HEK293 (cell line): ENCODE measurements at regions not wholly inside any gene's neighbourhood (a gene's known extent, or its start where the extent isn't known, plus 50 kb on each side); places are given as distances from the start of the nearest gene placed in this dataset.
A peak's percentile ranks its signal among the peaks of the same experiment; 100 is the strongest.

Source experiments
- CTCF ChIA-PET: fragments of 350-600 bp; formaldehyde crosslinking; extraction: SDS; loops from one replicate; lab custom pipeline; 2021; ENCODE audit warnings: antibody characterized with exemption; lab: Yijun Ruan, JAX
- POLR2A ChIA-PET: fragments of 300-600 bp; formaldehyde crosslinking; extraction: SDS; loops from one replicate; lab custom pipeline; 2020; ENCODE audit warnings: antibody characterized with exemption, inconsistent platforms; lab: Yijun Ruan, JAX
- H3K27ac ChIP-seq: fragments of 200-500 bp; sonication (Bioruptor generic); 2 replicates; pipeline ENCODE4 v1.5.1; 2014; ENCODE audit warnings: low read depth, low read length, control low read depth, inconsistent platforms; ENCODE audit errors: extremely low read depth
- H3K36me3 ChIP-seq, 2 experiments: fragments of 200-500 bp in 1 of 2; sonication (Bioruptor generic) in 1 of 2; 1 replicate in 1 of 2; 2 replicates in 1 of 2; pipeline ENCODE4 v1.5.1; 2014 to 2017; ENCODE audit warnings: inconsistent platforms in 2 of 2, low read length in 2 of 2; ENCODE audit not compliant: control insufficient read depth in 2 of 2, insufficient read depth in 1 of 2
- H3K4me1 ChIP-seq: fragments of 200-500 bp; sonication (Bioruptor generic); 2 replicates; pipeline ENCODE4 v1.5.1; 2014; ENCODE audit warnings: mild to moderate bottlenecking, low read length, inconsistent platforms; ENCODE audit not compliant: control insufficient read depth, insufficient read depth
- H3K4me3 ChIP-seq: 2 replicates; pipeline ENCODE4 v1.5.1; 2011; ENCODE audit warnings: low read depth, mild to moderate bottlenecking, control low read depth, low read length, moderate library complexity
- H3K9me3 ChIP-seq: fragments of 200-500 bp; sonication (Bioruptor generic); 2 replicates; pipeline ENCODE4 v1.5.1; 2014; ENCODE audit warnings: low read depth, low read length, inconsistent platforms; ENCODE audit not compliant: control insufficient read depth, insufficient read depth
- GLI4 ChIP-seq: fragments of 450-650 bp; formaldehyde crosslinking; IDR thresholded peaks from 2 replicates; pipeline ENCODE4 v1.5.1; 2016; ENCODE audit warnings: missing biosample characterization, missing genetic modification characterization
- HOXC10 ChIP-seq: sonication (generic); formaldehyde crosslinking; IDR thresholded peaks from 2 replicates; pipeline ENCODE4 v1.8.1; 2023; ENCODE audit warnings: mild to moderate bottlenecking, missing genetic modification reagents
- KLF10 ChIP-seq: fragments of 450-650 bp; IDR thresholded peaks from 2 replicates; pipeline ENCODE4 v1.5.1; 2018; ENCODE audit warnings: missing biosample characterization, mild to moderate bottlenecking, missing genetic modification characterization
- KLF17 ChIP-seq: fragments of 450-650 bp; formaldehyde crosslinking; IDR thresholded peaks from 2 replicates; pipeline ENCODE4 v1.5.1; 2016; ENCODE audit warnings: missing biosample characterization, missing genetic modification characterization
- OVOL3 ChIP-seq: fragments of 450-650 bp; formaldehyde crosslinking; IDR thresholded peaks from 2 replicates; pipeline ENCODE4 v1.5.1; 2016; ENCODE audit warnings: missing biosample characterization, missing genetic modification characterization
- PATZ1 ChIP-seq: fragments of 450-650 bp; formaldehyde crosslinking; IDR thresholded peaks from 2 replicates; pipeline ENCODE4 v1.5.1; 2016; ENCODE audit warnings: missing biosample characterization, missing genetic modification characterization
- PRDM2 ChIP-seq: fragments of 450-650 bp; formaldehyde crosslinking; IDR thresholded peaks from 2 replicates; pipeline ENCODE4 v1.5.1; 2016; ENCODE audit warnings: missing biosample characterization, missing genetic modification characterization, borderline replicate concordance
- RBAK ChIP-seq: fragments of 450-650 bp; formaldehyde crosslinking; IDR thresholded peaks from 2 replicates; pipeline ENCODE4 v1.5.1; 2016; ENCODE audit warnings: missing biosample characterization, missing genetic modification characterization
- SP3 ChIP-seq: fragments of 450-650 bp; formaldehyde crosslinking; IDR thresholded peaks from 2 replicates; pipeline ENCODE4 v1.5.1; 2016; ENCODE audit warnings: missing biosample characterization, missing genetic modification characterization
- ZNF175 ChIP-seq: fragments of 450-650 bp; formaldehyde crosslinking; IDR thresholded peaks from 2 replicates; pipeline ENCODE4 v1.5.1; 2016; ENCODE audit warnings: missing biosample characterization, missing genetic modification characterization
- ZNF2 ChIP-seq: fragments of 450-650 bp; formaldehyde crosslinking; IDR thresholded peaks from 2 replicates; pipeline ENCODE4 v1.5.1; 2016; ENCODE audit warnings: missing biosample characterization, missing genetic modification characterization
- ZNF221 ChIP-seq: fragments of 450-650 bp; formaldehyde crosslinking; IDR thresholded peaks from 2 replicates; pipeline ENCODE4 v1.5.1; 2017; ENCODE audit warnings: missing biosample characterization, missing genetic modification characterization, borderline replicate concordance
- ZNF239 ChIP-seq: fragments of 450-650 bp; formaldehyde crosslinking; IDR thresholded peaks from 2 replicates; pipeline ENCODE4 v1.5.1; 2016; ENCODE audit warnings: missing biosample characterization, missing genetic modification characterization
- ZNF302 ChIP-seq: fragments of 450-650 bp; formaldehyde crosslinking; IDR thresholded peaks from 2 replicates; pipeline ENCODE4 v1.5.1; 2016; ENCODE audit warnings: missing biosample characterization, missing genetic modification characterization, low read depth
- ZNF350 ChIP-seq: fragments of 450-650 bp; formaldehyde crosslinking; IDR thresholded peaks from 2 replicates; pipeline ENCODE4 v1.5.0; 2017; ENCODE audit warnings: missing biosample characterization, mild to moderate bottlenecking, missing genetic modification characterization
- ZNF37A ChIP-seq: fragments of 450-650 bp; IDR thresholded peaks from 2 replicates; pipeline ENCODE4 v1.5.1; 2018; ENCODE audit warnings: missing biosample characterization, missing genetic modification characterization
- ZNF416 ChIP-seq: fragments of 450-650 bp; formaldehyde crosslinking; IDR thresholded peaks from 2 replicates; pipeline ENCODE4 v1.5.1; 2016; ENCODE audit warnings: missing biosample characterization, missing genetic modification characterization
- ZNF426 ChIP-seq: fragments of 450-650 bp; formaldehyde crosslinking; IDR thresholded peaks from 2 replicates; pipeline ENCODE4 v1.5.1; 2017; ENCODE audit warnings: missing biosample characterization, missing genetic modification characterization, mild to moderate bottlenecking, inconsistent platforms, moderate library complexity
- ZNF560 ChIP-seq: fragments of 450-650 bp; formaldehyde crosslinking; IDR thresholded peaks from 2 replicates; pipeline ENCODE4 v1.5.1; 2017; ENCODE audit warnings: missing biosample characterization, missing genetic modification characterization, borderline replicate concordance
- ZNF596 ChIP-seq: fragments of 450-650 bp; IDR thresholded peaks from 2 replicates; pipeline ENCODE4 v1.5.0; 2018; ENCODE audit warnings: missing biosample characterization, mild to moderate bottlenecking, missing genetic modification characterization, moderate library complexity
- ZNF610 ChIP-seq: fragments of 450-650 bp; formaldehyde crosslinking; IDR thresholded peaks from 2 replicates; pipeline ENCODE4 v1.5.1; 2016; ENCODE audit warnings: missing biosample characterization, missing genetic modification characterization, borderline replicate concordance
- ZNF664 ChIP-seq: fragments of 450-650 bp; formaldehyde crosslinking; IDR thresholded peaks from 2 replicates; pipeline ENCODE4 v1.5.1; 2016; ENCODE audit warnings: missing biosample characterization, missing genetic modification characterization
- ZNF76 ChIP-seq: fragments of 450-650 bp; formaldehyde crosslinking; IDR thresholded peaks from 2 replicates; pipeline ENCODE4; 2016; ENCODE audit warnings: low read depth, missing biosample characterization, missing genetic modification characterization, borderline replicate concordance
- ZSCAN4 ChIP-seq: fragments of 450-650 bp; formaldehyde crosslinking; IDR thresholded peaks from 2 replicates; pipeline ENCODE4 v1.5.1; 2017; ENCODE audit warnings: missing biosample characterization, missing genetic modification characterization

GRCh38 chr17:79454826-79455225, 156.0 kb downstream of the RBFOX3 start:
- no peak overlapping the region for H3K4me3 ChIP-seq
- POLR2A ChIA-PET: no interaction called here
- no peaks in the 10 kb centered on the region for H3K9me3 ChIP-seq
- no peak overlapping the region for H3K27ac ChIP-seq
- CTCF ChIA-PET: interaction anchor here (0.6 kb wide), 1 partner anchor 16 kb away, joined by 3 read pairs; no protein-coding TSS in a partner anchor
- H3K36me3 ChIP-seq: no peaks in the 10 kb centered on the region
- TF ChIP-seq ZNF664 (tag by site-specific recombination) (no peak), ZNF350 (no peak), RBAK (tag by site-specific recombination) (no peak), ZNF560 (tag by site-specific recombination) (no peak), SP3 (tag by site-specific recombination) (no peak), ZNF416 (tag by site-specific recombination) (no peak), ZNF596 (tag by site-specific recombination) (no peak), GLI4 (tag by site-specific recombination) (no peak), ZNF175 (no peak), ZNF76 (tag by site-specific recombination) (no peak), KLF17 (no peak), OVOL3 (tag by site-specific recombination) (no peak), ZNF610 (no peak), ZNF426 (tag by site-specific recombination) (no peak)
- TF ChIP-seq, all 188 proteins: peak for 0
- H3K4me1 ChIP-seq: no peaks in the 10 kb centered on the region

GRCh38 chr17:79453481-79453880, 157.4 kb downstream of the RBFOX3 start:
- H3K4me3 ChIP-seq: no peak overlapping the region
- H3K27ac ChIP-seq: no peak overlapping the region
- TF ChIP-seq ZNF37A (tag by site-specific recombination): no peak
- TF ChIP-seq ZNF302: no peak
- TF ChIP-seq KLF10: no peak
- TF ChIP-seq HOXC10: no peak
- peak; percentile 60; the same call in 1 of the 2 replicates for TF ChIP-seq ZSCAN4 (tag by site-specific recombination)
- ChIA-PET POLR2A (no interaction called here), CTCF (interaction anchor here (0.6 to 1.0 kb wide), 3 partner anchors 53 to 158 kb away, joined by 3 to 7 read pairs (median 3); no protein-coding TSS in a partner anchor)
- H3K4me1 ChIP-seq: no peaks in the 10 kb centered on the region
- H3K36me3 ChIP-seq: no peaks in the 10 kb centered on the region
- H3K9me3 ChIP-seq: no peaks in the 10 kb centered on the region

- no peak overlapping the region for H3K27ac ChIP-seq
- CTCF ChIA-PET: interaction anchor here (1.0 kb wide), 1 partner anchor 52 kb away, joined by 3 read pairs; no protein-coding TSS in a partner anchor
- H3K4me3 ChIP-seq: no peak overlapping the region
- H3K9me3 ChIP-seq: no peaks in the 10 kb centered on the region
- H3K36me3 ChIP-seq: no peaks in the 10 kb centered on the region
- no peaks in the 10 kb centered on the region for H3K4me1 ChIP-seq
- POLR2A ChIA-PET: no interaction called here
- TF ChIP-seq PRDM2: no peak
- TF ChIP-seq ZNF221 (tag by site-specific recombination): no peak
- no peak for TF ChIP-seq PATZ1
- no peak for TF ChIP-seq ZNF2 (tag by site-specific recombination)
- TF ChIP-seq ZNF239: no peak
Observed at GRCh38 chr17:79452706-79453105, 158.1 kb downstream of the RBFOX3 start.
